SK-N-DZ (cell line): ENCODE measurements at regions not wholly inside any gene's neighbourhood (a gene's known extent, or its start where the extent isn't known, plus 50 kb on each side); places are given as distances from the start of the nearest gene placed in this dataset.
"Not testable (repeated sequence)": the region's sequence is repeated elsewhere in the genome, so short reads cannot be mapped to it uniquely, and the experiment has no call there.

Source experiments
- DNase-seq: peaks from one replicate; pipeline ENCODE4 v3.0.0-alpha.2; 2015; ENCODE audit warnings: low spot score
- small RNA-seq, 2 experiments: library from RNA; depleted of rRNA; stranded (forward); fragments of <200 nt; gene quantifications; one replicate each; pipeline ENCODE3, GENCODE V24; 2014

GRCh38 chr2:242104202-242104956 lies 234.8 kb downstream of the RTP5 start:
- not testable (repeated sequence) for DNase-seq

- not testable (repeated sequence) for DNase-seq
Observed at GRCh38 chr2:242107065-242107464, 237.5 kb downstream of the RTP5 start.

- not testable (repeated sequence) for DNase-seq
Observed at GRCh38 chr2:242108797-242109500, 239.4 kb downstream of the RTP5 start.

GRCh38 chr2:242109819-242110218 lies 240.3 kb downstream of the RTP5 start:
- DNase-seq: not testable (repeated sequence)

GRCh38 chr2:242111954-242112353 lies 242.4 kb downstream of the RTP5 start:
- DNase-seq: not testable (repeated sequence)

- not testable (repeated sequence) for DNase-seq
Observed at GRCh38 chr2:242113492-242113891, 244.0 kb downstream of the RTP5 start.

- DNase-seq: not testable (repeated sequence)
Observed at GRCh38 chr2:242116676-242117075, 247.1 kb downstream of the RTP5 start.

- not testable (repeated sequence) for DNase-seq
Observed at GRCh38 chr2:242117305-242117704, 247.8 kb downstream of the RTP5 start.

GRCh38 chr2:242119682-242120081 lies 250.2 kb downstream of the RTP5 start:
- DNase-seq: not testable (repeated sequence)

GRCh38 chr2:242130682-242131081 lies 261.2 kb downstream of the RTP5 start:
- DNase-seq: not testable (repeated sequence)

GRCh38 chr2:242159921-242160320 lies 290.4 kb downstream of the RTP5 start:
- DNase-seq: not testable (repeated sequence)

GRCh38 chr2:242165115-242165514 lies 295.6 kb downstream of the RTP5 start:
- DNase-seq: not testable (repeated sequence)

GRCh38 chr2:242171290-242171689 lies 301.8 kb downstream of the RTP5 start:
- DNase-seq: not testable (repeated sequence)

Small RNA genes in the stretch of these regions (small RNA-seq; reads per million reads assigned to genes)
- gene CICP10: 0 reads per million in 2 experiments
- gene SEPT14P2: 0 reads per million in 2 experiments
